ENCODE measurements at regions not wholly inside any gene's neighbourhood (a gene's known extent, or its start where the extent isn't known, plus 50 kb on each side); places are given as distances from the start of the nearest gene placed in this dataset.
"Not testable (repeated sequence)": the region's sequence is repeated elsewhere in the genome, so short reads cannot be mapped to it uniquely, and the experiment has no call there.

DNA sequence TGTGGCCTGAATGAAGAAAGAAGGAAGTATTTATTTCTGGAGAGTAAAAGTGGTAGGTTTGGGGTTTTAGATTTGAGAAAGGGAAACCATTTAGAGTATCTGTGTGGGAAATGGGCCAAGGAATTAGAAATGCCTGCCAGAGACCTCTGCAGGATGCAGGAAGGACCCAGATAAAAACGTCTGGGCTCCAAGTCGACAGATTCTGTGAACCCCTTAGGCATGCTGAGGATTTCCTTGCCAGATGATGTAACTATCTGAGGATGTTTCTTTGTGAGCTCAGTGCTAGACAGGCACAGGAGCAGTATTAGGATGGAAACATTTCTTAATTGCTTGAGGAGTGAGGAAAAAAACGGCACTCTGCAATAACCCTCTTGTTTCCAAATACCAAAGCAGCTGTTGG is 251.8 kb upstream of the DMRT1 start:
- no peak for DNase-seq (ENCODE audit: low read depth)

DNA sequence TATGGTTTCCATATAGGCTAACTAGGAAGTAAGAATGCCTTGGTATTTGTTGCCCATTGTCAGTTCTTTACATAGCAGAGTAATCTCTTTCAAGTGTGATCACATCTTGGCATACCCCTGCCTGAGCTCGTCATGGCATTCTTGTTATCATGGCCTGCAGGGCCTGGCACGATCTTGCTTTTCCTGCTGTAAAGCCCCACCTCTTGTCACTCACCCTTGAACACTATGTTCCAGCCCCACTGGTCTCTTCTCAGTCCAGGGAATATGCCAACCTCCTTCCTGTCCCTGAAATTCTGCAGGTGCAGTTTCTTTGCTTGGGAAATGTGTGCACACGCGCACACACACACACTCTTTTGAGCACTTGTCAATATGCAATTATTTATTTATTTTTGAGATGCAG is 250.2 kb upstream of the DMRT1 start:
- no peak for DNase-seq (ENCODE audit: low read depth)

DNA sequence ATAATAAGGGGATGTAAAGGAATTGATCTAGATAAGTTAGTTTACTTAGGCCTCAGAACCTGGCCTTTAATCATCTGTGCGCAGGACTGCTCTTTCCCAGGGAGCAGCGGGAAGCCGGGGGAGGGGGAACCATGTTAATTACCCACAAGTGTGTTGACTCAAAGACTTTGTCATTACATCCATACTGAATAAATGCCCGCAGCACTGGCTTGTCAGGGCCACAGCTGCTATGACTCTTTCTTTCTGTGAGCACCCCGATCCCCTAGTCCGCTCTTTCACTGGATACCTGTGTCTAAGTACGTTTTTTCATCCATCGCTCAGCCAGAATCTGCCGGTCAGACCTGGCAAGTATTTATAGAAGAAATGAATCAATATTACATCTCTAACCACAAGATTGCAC is 249.3 kb upstream of the DMRT1 start:
- DNase-seq (ENCODE audit: low read depth), result no peak

DNA sequence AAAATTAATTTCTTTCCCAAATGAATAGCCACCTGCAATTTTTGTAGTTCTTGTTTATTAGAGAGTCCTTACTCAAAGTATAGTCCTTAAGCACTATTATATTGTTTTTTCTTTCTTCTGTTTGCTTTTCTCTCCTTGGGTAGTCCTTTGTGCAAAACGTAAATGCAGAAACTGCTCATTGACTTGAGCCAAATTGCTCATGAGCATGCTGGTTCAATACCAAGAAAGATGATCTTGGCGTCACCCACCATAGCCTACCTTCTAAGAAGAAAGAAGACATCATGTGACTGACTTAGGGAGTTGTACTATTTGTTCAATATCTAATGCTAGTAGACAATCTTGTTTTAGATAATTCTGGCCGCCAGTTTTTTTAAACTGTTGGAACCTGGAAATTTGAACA is 248.8 kb upstream of the DMRT1 start:
- no peak for DNase-seq (ENCODE audit: low read depth)

DNA sequence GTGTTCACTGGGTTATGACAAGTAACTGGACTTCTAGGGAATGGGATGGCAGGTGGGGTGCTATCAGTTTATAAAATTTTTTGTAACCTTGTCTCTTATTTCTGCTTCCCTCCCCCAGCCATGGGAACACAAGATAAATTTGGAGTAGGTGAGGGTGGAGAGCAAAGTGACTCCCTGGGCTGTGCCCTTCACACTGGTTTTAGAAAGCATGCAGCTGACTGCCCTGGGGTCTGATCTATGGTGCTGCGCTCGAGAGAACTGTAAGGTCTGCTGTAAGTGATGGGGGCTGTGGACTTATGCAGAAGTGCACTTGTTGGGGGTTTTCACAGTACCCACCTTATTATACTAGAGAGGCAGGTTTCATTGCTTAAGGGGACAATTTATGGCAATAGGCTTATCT is 247.7 kb upstream of the DMRT1 start:
- DNase-seq (ENCODE audit: low read depth), result no peak

DNA sequence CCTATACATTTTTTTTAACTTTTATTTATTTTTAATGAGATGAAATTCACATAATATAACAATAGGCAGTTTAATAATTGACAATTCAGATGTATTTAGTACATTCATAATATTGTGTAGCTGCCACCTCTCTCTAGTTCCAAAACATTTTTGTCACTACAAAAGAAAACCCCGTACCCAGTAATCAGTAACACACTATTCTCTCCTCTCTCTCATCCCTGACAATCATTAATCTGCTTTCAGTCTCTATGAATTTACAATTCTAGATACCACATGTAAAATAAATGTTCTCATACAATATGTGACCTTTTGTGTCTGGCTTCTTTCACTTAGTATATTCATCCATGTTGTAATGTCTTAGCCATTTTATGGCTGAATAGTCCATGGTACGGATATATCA is 244.8 kb upstream of the DMRT1 start:
- no peak for DNase-seq (ENCODE audit: low read depth)

DNA sequence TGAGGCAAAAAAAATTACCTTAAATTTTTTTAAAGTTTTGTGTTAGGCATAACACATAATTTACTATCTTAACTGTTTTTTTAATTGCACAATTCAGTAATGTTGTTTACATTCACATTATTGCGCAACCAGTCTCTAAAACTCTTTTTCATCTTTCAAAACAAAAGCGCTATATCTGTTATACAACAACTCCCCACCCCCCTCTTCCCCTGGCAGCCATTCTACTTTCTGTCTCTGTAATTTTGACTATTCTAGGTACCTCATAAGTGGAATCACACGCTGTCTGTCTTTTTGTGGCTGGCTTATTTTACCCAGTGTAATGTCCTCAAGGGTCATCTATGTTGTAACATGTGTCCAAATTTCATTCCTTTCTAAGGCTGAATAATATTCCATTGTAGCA is 241.5 kb upstream of the DMRT1 start:
- no peak for DNase-seq (ENCODE audit: low read depth)

DNA sequence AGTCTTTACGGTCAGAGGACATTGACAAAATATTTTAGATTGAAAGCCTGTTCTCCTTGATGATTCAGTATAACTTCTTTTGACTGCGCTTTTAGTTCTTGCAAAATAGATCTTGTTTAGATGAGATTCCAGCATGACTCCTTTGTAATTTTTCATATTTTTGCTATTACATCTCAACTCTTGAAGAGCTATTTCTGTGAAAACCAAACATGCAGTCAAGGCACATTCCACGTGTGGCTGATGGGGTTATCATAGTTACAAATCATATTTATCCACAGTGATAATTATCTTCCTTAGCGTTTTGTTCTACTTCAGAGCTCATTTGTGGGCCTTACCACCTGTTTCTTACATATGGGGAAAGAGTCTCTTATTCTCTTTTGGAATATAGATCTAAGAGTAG is 238.8 kb upstream of the DMRT1 start:
- no peak for DNase-seq (ENCODE audit: low read depth)

DNA sequence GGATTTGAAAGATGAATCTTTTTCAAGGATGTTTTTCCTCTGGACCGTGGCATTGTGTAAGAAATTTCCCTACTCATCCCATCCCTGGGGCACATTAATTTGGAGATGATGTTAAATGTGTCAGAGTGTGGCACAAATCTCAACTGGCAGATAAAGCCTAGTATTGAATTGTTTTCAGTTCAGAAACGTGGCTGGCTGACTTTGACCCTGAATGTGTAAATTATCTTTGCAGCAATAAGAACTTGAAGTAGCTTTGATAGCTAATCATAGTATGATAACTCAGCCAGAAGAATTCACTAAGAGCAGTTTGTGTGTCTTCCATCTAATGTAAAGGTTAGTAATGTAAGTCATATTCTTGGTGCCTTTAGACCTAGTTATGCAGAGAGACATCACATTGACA is 238.4 kb upstream of the DMRT1 start:
- DNase-seq (ENCODE audit: low read depth), result no peak

DNA sequence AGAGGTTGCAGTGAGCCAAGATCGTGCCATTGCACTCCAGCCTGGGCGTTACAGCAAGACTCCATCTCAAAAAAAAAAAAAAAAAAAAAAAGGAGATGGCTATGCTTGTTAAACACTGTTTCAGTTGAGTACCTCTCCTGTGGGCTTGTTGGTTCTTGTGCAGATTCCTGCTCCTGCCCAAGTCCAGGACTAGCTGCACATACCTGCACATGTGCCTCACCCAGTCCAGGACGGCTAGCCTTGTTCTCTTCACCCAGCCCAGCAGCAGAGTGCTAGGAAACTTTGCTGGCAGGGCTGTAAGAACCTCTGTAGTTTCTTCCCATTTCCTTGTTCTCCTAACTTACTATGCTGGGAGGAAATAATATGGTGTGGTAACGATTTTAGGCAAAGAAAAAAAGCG is 234.1 kb upstream of the DMRT1 start:
- DNase-seq (ENCODE audit: low read depth), result no peak

DNA sequence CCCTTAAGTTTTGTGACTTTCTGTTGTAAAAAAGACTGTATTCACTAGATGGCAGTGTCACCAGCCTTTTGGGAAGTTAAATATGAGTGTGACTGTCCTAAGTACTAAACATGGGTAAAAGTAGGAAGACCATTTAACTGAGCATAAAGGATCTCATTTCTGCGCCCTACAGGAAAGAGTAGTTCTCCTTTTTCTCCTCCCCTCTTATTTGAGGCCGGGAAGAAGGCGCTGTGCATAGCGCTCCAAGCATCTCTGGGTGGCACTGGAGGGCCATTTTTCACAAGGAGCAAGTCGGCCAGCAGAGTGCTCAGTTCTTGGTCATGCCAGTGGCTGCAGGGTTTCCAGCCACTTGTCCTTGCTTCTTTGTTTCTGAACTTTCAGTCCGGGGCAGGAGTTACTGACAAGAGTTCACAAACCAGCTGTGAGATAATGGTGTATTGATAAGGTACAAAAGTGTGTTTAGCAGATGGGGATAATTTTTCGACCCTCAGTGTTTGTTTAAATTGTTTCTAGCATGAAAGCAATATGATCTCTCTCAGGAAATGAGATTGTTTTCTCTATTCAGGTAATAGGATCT is 227.6 kb upstream of the DMRT1 start:
- DNase-seq (ENCODE audit: low read depth), result peak; percentile 8

DNA sequence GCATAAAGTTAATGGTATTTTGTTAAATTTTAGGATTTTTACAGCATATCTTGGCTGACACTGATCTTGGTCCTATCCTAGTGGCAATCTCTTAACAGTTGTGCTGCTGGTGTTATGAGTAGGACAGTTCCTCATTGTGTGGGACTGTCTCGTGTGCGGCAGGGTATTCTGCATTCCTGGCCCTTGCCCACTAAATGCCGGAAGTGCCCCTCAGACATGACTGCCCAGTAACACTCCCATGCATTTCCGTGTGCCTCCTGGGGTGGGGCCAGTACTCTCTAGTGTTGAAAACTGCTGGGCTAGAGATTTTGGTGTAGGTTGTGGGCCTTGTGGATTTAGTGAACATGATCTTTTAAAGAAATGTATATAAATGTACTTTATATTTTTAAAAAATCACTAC is 227.1 kb upstream of the DMRT1 start:
- DNase-seq (ENCODE audit: low read depth), result no peak

DNA sequence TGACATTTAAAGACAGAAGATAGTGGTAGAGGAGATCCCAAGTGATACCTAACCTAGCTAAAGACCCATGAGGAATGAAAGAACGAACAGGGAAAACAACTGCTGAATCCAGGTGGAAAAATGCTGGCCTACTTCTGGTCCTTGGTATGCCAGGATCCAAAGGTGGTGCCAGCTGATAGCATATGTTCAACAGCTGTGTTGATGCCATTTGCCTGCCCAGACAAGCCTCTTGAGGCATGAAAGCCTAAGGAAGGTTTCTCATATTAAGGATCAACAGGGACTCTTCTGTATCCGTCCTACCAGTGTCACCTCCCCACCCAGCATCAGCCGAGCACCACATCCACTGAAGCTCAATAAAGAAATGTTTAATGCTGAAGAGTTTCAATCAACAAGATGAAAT is 225.7 kb upstream of the DMRT1 start:
- DNase-seq (ENCODE audit: low read depth), result no peak

DNA sequence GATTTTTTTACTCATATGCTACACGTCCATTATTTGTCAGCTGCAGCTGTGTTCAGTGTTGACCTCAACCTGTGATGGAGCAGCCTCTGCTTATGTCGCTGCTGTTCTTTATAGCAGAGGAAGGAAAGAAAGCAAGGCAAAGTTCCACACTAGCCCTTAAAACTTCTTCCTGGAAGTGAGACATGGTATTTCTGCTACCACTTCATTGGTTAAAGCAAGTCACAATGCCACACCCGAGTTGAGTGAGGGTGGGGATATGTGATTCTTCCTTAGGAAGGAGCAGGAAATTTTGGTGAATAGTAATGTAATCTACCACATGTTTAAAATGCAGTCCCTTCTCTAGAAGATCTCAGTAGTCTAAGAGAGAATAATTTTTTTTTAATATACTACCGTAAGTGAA is 224.8 kb upstream of the DMRT1 start:
- no peak for DNase-seq (ENCODE audit: low read depth)

DNA sequence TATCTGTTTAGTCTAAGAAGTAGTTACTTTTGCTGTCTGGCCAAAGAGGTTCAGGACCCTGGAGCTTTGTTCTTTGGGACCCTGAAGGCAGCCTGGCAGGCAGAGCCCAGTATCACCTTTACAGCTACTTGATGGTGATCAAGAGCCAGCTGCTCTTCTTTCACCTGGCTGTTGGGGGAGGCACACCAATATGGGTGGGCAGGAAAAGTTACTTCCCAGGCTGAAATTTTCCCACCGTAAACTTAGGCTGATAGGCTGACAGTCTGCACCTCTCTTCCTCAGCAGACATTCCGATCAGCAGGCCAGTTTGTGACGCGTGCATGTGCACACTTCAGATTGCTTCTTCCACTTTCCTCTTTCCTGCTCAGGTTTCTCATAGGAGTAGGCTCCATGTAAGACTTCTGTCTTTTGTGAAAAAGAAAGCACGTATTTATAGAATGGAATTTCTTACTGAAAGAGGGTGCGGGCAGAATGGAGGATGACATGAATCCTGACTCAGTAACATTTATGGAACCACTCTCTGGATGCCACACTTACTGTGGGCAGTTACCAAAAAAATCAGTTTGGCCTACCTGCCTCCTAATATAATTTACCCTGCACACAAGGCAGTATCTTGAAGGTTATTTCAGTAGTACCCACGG is 223.9 kb upstream of the DMRT1 start:
- no peak for DNase-seq (ENCODE audit: low read depth)

DNA sequence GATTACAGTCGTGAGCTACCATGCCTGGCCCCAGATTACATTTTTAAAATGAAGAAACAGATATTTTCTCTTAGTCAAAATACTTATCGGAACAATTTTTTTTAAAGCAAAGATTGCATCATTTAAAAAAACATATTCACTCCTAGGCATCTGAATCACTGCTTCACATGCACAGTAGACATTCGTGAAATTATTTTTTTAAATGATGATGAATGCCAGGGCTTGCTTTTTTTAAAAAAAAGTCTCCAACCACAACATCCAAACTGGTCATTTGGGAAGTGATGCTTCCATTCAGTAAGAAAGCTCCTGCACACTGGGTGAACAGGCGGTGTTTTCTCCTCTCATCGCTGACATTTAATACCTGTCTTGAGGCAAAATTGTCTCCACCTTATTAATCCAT is 223.0 kb upstream of the DMRT1 start:
- no peak for DNase-seq (ENCODE audit: low read depth)

DNA sequence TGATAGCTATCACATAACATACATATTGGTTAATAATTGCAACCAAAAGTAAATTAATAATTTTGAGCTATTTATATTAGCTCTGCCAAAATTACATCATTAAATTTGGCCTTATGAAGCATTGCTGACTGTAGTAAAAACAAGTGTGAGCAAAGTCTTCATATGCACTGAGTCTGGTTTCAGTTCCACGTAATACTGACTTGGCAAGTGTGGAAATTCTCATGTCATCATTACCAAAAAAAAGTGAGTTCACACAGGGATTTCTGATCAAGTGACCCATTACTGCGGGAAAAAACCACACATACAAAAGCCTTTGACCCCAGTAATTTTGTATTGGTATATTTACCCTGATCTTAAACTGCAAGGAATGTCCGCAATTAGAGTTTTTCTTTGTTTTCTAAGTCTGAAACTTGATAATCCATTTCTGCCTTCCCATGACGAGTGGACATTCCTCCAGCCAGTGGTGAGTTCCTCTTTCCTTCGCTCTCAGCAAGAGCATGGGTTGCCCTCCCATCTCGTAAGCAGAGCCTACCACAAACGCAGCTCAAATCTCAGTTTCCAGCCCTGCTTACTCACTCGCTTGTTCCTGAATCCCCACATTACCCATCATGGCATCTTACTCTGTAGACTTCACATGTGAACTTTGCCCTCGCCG is 220.2 kb upstream of the DMRT1 start:
- no peak for DNase-seq (ENCODE audit: low read depth)

DNA sequence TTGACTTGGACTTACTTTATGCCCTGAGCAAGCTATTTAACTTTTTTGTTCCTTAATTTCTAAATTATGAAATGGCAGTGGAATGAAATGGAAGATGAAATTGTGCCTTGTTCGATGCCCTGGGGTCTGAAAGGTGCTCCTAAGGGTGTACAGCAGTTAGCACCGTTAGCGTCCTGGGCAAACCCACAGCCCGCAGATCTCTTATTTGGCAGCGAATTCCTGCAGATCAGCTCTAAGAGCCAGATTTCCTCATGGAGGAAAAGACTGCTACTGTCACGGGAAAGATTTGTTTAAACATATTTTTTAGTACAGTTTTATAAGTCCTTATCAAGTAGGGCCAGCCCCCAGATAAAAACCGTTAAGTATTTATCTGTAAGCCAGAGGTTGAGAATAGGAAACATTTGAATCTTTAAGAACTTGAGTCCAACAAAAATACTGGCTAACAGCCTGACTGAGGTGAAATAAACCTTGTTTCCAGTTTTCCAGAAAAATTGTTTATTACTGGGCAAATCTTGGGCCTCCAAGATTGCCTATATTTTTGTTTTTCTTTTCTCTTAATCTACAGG is 216.5 kb upstream of the DMRT1 start:
- no peak for DNase-seq (ENCODE audit: low read depth)

DNA sequence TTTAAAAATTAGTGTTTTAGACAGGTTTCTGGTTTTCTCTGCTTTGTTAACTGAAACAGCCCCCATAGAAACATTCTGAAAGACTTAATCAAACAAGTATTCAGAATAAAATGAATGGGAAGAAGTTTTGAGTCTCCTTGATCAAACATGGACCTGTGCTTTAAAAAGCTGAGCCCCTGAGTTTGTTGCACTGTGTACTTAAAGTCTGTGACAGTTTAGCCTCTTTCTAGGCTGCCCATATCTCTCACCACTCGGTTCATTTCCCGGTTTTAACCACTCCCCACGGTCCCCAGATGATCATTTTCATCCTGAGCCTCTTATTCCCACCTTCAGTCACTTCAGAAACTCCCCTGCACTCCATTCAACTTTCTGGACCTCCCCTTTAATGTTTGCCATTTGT is 215.9 kb upstream of the DMRT1 start:
- DNase-seq (ENCODE audit: low read depth), result no peak

DNA sequence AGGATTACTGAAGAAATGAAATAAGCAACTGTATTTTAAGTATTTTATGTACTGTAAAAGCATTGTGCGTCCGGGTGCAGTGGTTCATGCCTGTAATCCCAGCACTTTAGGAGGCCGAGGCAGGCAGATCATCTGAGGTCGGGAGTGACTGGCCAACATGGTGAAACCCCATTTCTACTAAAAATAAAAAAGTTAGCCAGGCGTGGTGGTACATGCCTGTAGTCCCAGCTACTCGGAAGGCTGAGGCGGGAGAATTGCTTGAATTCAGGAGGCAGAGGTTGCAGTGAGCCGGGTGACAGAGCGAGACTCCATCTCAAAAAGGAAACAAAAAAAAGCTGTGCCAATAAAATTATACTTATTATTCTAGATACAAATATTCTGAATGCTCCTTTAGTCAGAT is 215.4 kb upstream of the DMRT1 start:
- not testable (repeated sequence) for DNase-seq (ENCODE audit: low read depth)

DNA sequence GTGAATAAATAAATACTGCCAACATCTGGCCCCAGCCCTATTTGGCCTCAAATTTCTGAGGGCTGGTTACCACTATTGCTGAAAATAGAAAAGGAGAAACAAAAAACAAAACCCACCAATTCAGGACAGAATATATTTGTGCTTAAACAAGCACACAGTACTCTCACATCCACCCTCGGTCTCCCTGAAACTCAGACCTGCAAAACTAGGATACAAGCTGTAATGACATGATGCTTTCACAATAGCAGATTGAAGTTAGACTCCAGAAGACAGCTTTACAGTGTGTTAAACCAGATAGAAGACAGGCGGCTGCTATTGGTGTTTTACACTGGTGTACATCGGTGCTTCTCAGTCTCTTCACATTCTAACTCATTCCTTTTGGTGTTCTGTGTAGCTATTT is 214.9 kb upstream of the DMRT1 start:
- no peak for DNase-seq (ENCODE audit: low read depth)

DNA sequence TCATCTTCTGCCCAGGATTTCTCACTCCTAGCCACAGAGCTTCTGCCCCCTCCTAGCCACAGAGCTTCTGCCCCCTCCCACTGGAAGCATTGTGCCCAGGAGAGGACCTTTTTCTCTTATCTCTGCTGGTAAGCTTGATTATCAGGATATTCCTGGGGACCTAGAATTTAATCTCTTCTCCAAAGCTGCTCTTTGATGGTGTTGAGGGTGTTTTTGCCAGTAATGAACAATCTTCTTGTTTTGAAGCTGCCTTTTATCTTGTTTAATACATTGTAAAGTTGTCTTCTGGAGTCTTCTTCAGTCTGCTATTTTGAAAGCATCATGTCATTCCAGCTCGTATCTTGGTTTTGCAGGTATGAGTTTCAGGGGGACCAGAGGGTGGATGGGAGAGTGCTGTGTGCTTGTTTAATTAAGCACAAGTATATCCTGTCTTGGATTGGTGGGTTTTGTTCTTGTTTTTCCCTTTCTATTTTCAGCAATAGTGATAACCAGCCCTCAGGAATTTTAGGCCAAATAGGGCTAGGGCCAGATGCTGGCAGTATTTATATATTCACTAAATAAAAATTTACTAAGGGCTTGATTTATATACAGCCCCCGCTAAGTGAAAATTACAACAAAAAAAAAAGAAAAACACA is 214.0 kb upstream of the DMRT1 start:
- DNase-seq (ENCODE audit: low read depth), result no peak

DNA sequence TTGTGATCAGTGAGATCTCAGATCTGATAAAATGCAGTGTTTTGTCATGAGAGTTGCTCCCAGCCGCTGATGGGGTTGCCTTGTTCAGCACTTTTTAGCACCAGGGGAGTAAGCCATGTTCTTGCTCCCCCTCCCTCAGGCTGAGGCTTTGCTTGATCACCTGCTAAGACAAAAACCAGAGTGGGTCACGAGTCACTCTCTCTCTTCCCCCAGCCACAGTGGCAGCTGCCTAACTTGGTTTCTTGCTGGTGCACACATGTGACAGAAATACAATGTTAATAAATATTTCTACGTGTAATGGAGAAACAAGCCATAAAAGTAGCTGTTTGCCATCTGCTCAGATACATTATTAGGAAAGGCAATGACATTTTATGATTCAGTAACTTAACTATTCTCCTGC is 212.4 kb upstream of the DMRT1 start:
- no peak for DNase-seq (ENCODE audit: low read depth)
